Lower leg skin (tissue), 3 donors: ENCODE measurements at regions not wholly inside any gene's neighbourhood (a gene's known extent, or its start where the extent isn't known, plus 50 kb on each side); places are given as distances from the start of the nearest gene placed in this dataset.

Source experiments
- CTCF ChIP-seq, 3 donors: fragments of 450-650 bp; IDR thresholded peaks; one replicate each; pipeline ENCODE4 v1.5.1; 2016; ENCODE audit warnings: antibody characterized with exemption in 3 of 3, mild to moderate bottlenecking in 3 of 3, moderate library complexity in 2 of 3
- POLR2A ChIP-seq, 2 donors: fragments of 450-650 bp; IDR thresholded peaks; one replicate each; pipeline ENCODE4 v1.6.1; 2016 to 2017; ENCODE audit warnings: antibody characterized with exemption in 2 of 2, mild to moderate bottlenecking in 1 of 2, moderate library complexity in 1 of 2

GRCh38 chr21:27060190-27060589 lies 93.3 kb upstream of the ADAMTS5 start:
- TF ChIP-seq CTCF (IDR thresholded peaks at IDR 0.05) (no peak), POLR2A (IDR thresholded peaks at IDR 0.05) (no peak)
